Epithelial cell of proximal tubule (primary cell): ENCODE measurements at regions not wholly inside any gene's neighbourhood (a gene's known extent, or its start where the extent isn't known, plus 50 kb on each side); places are given as distances from the start of the nearest gene placed in this dataset.

Source experiments
- DNase-seq: peaks from one replicate; pipeline ENCODE4 v3.0.0-alpha.2; 2011; ENCODE audit warnings: low read depth
- H3K4me3 ChIP-seq: 2 replicates; pipeline ENCODE4 v1.5.1; 2011; ENCODE audit warnings: low read depth, mild to moderate bottlenecking, low read length
- CTCF ChIP-seq: conservative IDR thresholded peaks from 2 replicates; pipeline ENCODE4 v1.5.1; 2012; ENCODE audit warnings: low read depth, mild to moderate bottlenecking, low read length

GRCh38 chr13:21797736-21798135, 126.9 kb downstream of the FGF9 start:
- no peak for DNase-seq
- no peak overlapping the region for H3K4me3 ChIP-seq
- no peak for TF ChIP-seq CTCF

GRCh38 chr13:21798181-21798580, 127.3 kb downstream of the FGF9 start:
- DNase-seq: no peak
- H3K4me3 ChIP-seq: no peak overlapping the region
- no peak for TF ChIP-seq CTCF

GRCh38 chr13:21799671-21800070, 128.8 kb downstream of the FGF9 start:
- H3K4me3 ChIP-seq: no peak overlapping the region
- TF ChIP-seq CTCF: no peak
- DNase-seq: no peak

- TF ChIP-seq CTCF: no peak
- no peak overlapping the region for H3K4me3 ChIP-seq
- peak; percentile 66 for DNase-seq
Measured at GRCh38 chr13:21800837-21801616, 130.2 kb downstream of the FGF9 start.

- no peak for TF ChIP-seq CTCF
- no peak overlapping the region for H3K4me3 ChIP-seq
- no peak for DNase-seq
Measured at GRCh38 chr13:21805733-21806132, 134.9 kb downstream of the FGF9 start.

GRCh38 chr13:21812192-21812626, 141.3 kb downstream of the FGF9 start:
- DNase-seq: no peak
- TF ChIP-seq CTCF: no peak
- no peak overlapping the region for H3K4me3 ChIP-seq

- H3K4me3 ChIP-seq: no peak overlapping the region
- no peak for DNase-seq
- peak; percentile 20 for TF ChIP-seq CTCF
Measured at GRCh38 chr13:21813110-21813509, 142.2 kb downstream of the FGF9 start.
